Esophagus (tissue), 2 donors: ENCODE measurements at regions not wholly inside any gene's neighbourhood (a gene's known extent, or its start where the extent isn't known, plus 50 kb on each side); places are given as distances from the start of the nearest gene placed in this dataset.
"Not testable (repeated sequence)": the region's sequence is repeated elsewhere in the genome, so short reads cannot be mapped to it uniquely, and the experiment has no call there.

ENCODE experiments used
- H3K27ac ChIP-seq, 2 donors: one replicate each; pipeline ENCODE4 v1.5.1; 2013; ENCODE audit warnings: low read depth in 2 of 2, mild to moderate bottlenecking in 2 of 2, inconsistent platforms in 1 of 2, low read length in 1 of 2, moderate library complexity in 1 of 2
- H3K27me3 ChIP-seq, 2 donors: one replicate each; pipeline ENCODE4 v1.6.1; 2013; ENCODE audit warnings: low read length in 2 of 2, control low read depth in 1 of 2, mild to moderate bottlenecking in 1 of 2; ENCODE audit not compliant: insufficient read depth in 2 of 2, control insufficient read depth in 1 of 2
- H3K36me3 ChIP-seq, 2 donors: one replicate each; pipeline ENCODE4 v1.6.1; 2013; ENCODE audit warnings: low read length in 1 of 2; ENCODE audit not compliant: control insufficient read depth in 2 of 2, insufficient read depth in 2 of 2
- H3K4me1 ChIP-seq, 2 donors: one replicate each; pipeline ENCODE4 v1.6.1; 2013; ENCODE audit warnings: low read length in 1 of 2; ENCODE audit not compliant: control insufficient read depth in 2 of 2, insufficient read depth in 2 of 2
- H3K4me3 ChIP-seq, 2 donors: one replicate each; pipeline ENCODE4 v1.5.1; 2013; ENCODE audit warnings: low read length in 2 of 2, mild to moderate bottlenecking in 2 of 2, low read depth in 1 of 2, moderate library complexity in 1 of 2
- H3K9me3 ChIP-seq, 2 donors: one replicate each; pipeline ENCODE4 v1.6.1; 2013; ENCODE audit warnings: mild to moderate bottlenecking in 2 of 2, low read depth in 1 of 2, low read length in 1 of 2, moderate library complexity in 1 of 2; ENCODE audit not compliant: control insufficient read depth in 2 of 2, insufficient read depth in 1 of 2
- WGBS, 2 donors: extraction: QIAGEN DNeasy Blood & Tissue Kit; methylation state at CpG; one replicate each; pipeline ENCODE4 v1.1.7; 2013; 5-methylcytosine and 5-hydroxymethylcytosine counted together
- donor health status: healthy with polysubstance abuse.
- donor health status: Bipolar disorder and iron deficiency.

DNA sequence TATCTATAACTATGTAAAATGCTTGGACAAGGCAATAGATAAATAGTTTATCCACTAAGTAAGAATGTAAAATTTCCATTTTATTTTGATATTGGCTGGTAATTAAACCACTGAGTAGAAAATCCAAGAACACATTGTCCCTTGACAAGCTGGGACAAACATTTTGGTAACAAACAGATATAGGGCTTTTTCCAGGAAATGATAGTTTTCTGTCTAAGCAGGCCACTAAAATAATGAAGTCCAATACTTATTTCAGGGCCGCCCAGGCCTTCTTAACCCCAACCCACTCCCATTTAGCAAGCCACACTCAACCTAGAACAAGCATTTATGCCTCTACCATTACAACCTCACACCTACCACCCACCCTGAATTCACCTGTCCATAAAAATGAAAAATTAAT, 368.6 kb downstream of the PRELID2 start:
- H3K36me3 ChIP-seq, result no peaks in the 10 kb centered on the region
- H3K27me3 ChIP-seq, result no peaks in the 10 kb centered on the region
- no peaks in the 10 kb centered on the region for H3K9me3 ChIP-seq
- no peak overlapping the region for H3K4me3 ChIP-seq
- 88 to 95% methylated on average over 1 of the region's 1 CpG for WGBS, 2 donors
- H3K4me1 ChIP-seq, result no peaks in the 10 kb centered on the region
- no peak overlapping the region for H3K27ac ChIP-seq

DNA sequence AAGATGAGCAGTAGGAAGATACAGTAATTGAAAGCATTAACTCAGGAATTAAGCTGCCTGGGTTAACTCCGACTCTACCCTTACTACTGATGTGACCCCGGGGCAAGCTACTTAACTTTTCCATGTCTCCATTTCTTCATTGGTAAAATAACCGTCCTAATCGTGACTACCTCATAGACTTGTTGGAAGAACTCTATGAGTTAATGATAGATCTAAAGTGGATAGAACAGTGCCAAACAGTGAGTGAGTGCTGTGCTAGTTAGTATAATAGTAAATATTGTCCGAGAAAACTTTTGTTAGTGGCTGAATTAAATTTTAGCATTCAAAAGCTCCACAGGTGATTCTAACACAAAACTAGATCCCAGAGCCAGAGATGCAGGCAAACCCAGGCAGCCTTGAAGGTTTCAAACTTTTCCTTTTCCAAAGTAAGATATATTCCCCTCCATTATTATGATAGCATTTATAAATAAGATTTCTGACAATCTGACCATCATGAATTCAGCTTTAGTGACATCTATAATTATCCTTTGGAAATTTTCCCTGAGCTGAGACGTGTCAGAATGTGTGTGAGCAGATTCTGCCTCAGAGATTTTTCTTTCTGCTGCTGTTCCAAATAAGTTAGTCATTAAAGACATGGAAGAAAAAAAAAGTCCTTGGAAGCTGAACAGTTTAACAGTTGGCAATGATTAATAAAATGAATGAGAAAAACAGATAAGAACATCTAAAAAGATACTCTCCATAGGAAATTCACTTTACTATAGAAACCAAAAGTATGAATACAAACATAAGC, 369.5 kb downstream of the PRELID2 start:
- H3K4me1 ChIP-seq, result no peaks in the 10 kb centered on the region
- H3K9me3 ChIP-seq, result no peaks in the 10 kb centered on the region
- 60 to 61% methylated on average over 6 of the region's 6 CpGs for WGBS, 2 donors
- no peak overlapping the region for H3K4me3 ChIP-seq
- no peaks in the 10 kb centered on the region for H3K36me3 ChIP-seq
- H3K27me3 ChIP-seq, result no peaks in the 10 kb centered on the region
- no peak overlapping the region for H3K27ac ChIP-seq

DNA sequence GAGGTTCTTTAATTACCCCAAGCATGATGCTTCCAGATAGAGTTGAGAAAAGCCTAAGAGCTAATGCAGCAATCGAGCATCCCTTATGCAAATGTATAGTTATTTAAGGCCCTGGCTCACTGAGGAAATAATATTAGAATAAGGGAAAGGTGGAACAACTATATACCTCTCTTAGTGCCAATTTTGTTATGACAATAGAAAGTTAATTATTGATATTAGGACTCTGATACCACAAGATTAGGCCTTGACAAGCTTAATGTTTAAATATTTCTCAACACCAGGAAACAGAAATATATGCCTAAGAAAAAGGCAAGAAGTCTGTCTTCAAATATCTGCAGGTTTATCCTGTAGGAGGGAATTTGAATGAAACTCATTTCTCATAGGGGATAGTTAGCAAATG, 371.0 kb downstream of the PRELID2 start:
- H3K36me3 ChIP-seq, result no peaks in the 10 kb centered on the region
- no peak overlapping the region for H3K27ac ChIP-seq
- no peaks in the 10 kb centered on the region for H3K27me3 ChIP-seq
- H3K4me1 ChIP-seq, result no peaks in the 10 kb centered on the region
- H3K9me3 ChIP-seq, result no peaks in the 10 kb centered on the region
- 63 to 86% methylated on average over 1 of the region's 1 CpG for WGBS, 2 donors
- no peak overlapping the region for H3K4me3 ChIP-seq

DNA sequence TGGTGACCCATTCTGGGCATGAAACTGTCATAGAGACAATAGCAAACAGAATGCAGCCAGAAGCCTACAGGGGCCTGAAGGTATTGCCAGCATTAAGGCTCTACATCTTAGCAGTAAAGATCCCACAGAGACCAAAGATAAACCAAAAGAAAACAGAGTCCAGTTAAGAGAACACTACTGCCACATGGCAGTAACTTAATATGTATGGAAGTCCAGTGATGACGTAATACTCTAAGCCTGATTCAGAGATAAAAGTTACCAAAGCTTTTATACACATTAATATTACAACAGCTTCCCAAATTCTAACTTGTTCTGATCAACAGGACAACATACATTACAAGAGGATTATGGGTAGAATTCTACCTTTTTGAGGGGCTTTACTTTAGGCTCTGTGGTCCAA, 371.5 kb downstream of the PRELID2 start:
- no peaks in the 10 kb centered on the region for H3K4me1 ChIP-seq
- H3K4me3 ChIP-seq, result no peak overlapping the region
- H3K27me3 ChIP-seq, result no peaks in the 10 kb centered on the region
- no peak overlapping the region for H3K27ac ChIP-seq
- no peaks in the 10 kb centered on the region for H3K36me3 ChIP-seq
- WGBS, 2 donors, result 76 to 88% methylated on average over 1 of the region's 1 CpG
- H3K9me3 ChIP-seq, result no peaks in the 10 kb centered on the region

DNA sequence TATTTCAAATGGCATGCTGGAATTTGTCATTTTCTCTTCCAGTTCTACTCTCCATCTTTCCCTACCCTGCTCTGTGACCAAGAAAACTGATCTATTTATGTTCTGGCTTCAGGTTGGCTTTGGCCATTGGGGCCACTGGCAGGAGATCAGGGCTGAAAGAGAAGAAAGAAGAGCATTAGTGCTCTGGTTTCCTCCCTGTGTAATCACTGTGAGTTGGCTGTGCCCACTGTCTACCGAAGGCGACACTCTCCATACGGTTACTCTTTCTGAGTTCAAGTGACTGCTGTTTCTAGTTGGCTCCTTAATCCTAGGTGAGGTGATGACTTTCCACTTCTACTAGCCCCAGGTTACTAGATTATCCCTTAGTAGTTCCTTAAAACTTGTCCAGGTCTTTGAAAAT, 372.6 kb downstream of the PRELID2 start:
- no peak overlapping the region for H3K4me3 ChIP-seq
- H3K9me3 ChIP-seq, result no peaks in the 10 kb centered on the region
- WGBS, 2 donors, result 94 to 97% methylated on average over 3 of the region's 3 CpGs
- no peaks in the 10 kb centered on the region for H3K36me3 ChIP-seq
- no peak overlapping the region for H3K27ac ChIP-seq
- H3K27me3 ChIP-seq, result no peaks in the 10 kb centered on the region
- H3K4me1 ChIP-seq, result no peaks in the 10 kb centered on the region

DNA sequence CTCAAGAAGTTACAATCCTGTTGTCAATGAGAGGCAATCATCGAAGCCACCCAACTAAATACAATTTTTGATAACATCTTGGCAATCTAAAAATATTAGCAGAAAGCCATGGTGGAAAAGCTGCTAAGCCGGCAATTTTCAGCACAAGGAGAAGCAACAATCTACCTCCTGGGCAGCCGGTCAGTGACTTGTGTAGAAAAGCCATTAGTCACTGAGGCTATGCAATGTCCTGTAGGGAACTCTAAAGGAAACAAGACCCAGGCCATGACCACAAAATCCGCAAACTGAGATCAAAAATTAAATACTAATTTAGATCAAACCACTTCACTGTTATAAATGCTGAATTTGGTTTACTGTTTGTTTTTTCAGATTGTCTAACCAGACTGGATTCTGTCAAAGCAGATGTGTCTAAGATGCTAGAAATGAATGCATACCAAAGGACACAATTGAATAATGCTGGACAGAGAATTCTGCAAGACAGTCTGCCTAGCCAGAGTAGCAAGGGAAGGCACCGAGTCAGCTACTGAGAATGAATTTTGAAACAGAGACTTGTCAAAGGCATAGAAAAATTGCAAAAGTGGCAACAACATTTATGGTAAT, 384.8 kb downstream of the PRELID2 start:
- Histone ChIP-seq H3K9me3 (no peaks in the 10 kb centered on the region), H3K4me1 (no peaks in the 10 kb centered on the region), H3K4me3 (no peak overlapping the region), H3K27me3 (no peaks in the 10 kb centered on the region), H3K36me3 (no peaks in the 10 kb centered on the region), H3K27ac (no peak overlapping the region)
- WGBS, 2 donors, result 82 to 86% methylated on average over 5 of the region's 5 CpGs

DNA sequence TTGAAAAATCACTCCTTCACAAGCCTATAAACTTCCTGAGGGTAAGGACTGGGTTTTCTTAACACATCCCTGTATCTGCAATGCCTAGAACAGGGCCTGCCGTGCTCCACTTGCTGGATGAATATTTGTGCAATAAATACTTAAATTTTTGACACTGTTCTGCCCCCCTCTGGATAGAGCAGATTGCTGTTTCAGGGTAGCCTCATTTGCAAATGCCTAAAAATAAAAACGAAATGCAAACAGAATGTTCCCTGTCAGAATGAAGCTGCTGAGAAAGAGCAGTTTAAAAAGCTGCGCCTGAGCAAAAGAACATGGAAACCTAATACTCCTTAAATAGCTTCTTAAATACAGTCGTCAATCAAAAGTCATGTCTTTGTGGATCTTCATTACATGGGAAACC, 385.3 kb downstream of the PRELID2 start:
- H3K27ac ChIP-seq, result no peak overlapping the region
- no peak overlapping the region for H3K4me3 ChIP-seq
- 70 to 83% methylated on average over 4 of the region's 4 CpGs for WGBS, 2 donors
- H3K4me1 ChIP-seq, result no peaks in the 10 kb centered on the region
- no peaks in the 10 kb centered on the region for H3K27me3 ChIP-seq
- H3K36me3 ChIP-seq, result no peaks in the 10 kb centered on the region
- H3K9me3 ChIP-seq, result no peaks in the 10 kb centered on the region

DNA sequence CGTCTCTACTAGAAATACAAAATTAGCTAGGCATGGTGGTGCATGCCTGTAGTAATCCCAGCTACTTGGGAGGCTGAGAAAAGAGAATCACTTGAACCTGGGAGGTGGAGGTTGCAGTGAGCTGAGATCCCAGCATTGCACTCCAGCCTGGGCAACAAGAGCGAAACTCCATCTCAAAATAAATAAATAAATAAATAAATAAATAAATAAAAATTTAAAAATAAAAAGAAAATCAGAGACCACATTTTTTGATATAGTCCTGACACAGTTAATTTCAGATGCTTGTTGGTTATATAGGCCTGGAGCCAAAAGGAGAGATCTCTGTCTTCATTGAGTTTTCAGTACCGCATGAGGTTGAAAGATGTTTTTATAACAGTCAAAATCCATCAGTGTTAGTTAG, 388.3 kb downstream of the PRELID2 start:
- not testable (repeated sequence) for H3K36me3 ChIP-seq, H3K27ac ChIP-seq, H3K9me3 ChIP-seq, H3K27me3 ChIP-seq, H3K4me3 ChIP-seq, H3K4me1 ChIP-seq
- WGBS, 2 donors, result 79 to 91% methylated on average over 3 of the region's 3 CpGs

DNA sequence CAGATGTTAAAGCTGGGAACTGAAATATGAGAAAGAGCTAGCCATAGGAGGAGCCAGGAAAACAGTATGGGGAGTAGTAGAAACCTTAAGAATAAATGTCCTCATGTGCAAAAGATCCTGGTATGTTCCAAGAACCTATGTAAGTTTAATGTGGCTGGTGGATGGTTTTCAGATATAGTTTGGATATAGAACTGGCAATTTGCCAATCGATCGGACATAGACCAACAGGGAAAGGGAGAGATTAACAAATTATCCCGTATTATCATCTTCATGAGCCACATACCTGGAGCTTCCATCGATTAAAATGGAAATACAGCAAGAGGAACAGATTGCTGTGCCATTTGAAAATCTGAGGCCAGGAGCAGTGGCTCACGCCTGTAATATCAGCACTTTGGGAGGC, 388.7 kb downstream of the PRELID2 start:
- H3K4me1 ChIP-seq, result no peaks in the 10 kb centered on the region
- 90 to 91% methylated on average over 5 of the region's 5 CpGs for WGBS, 2 donors
- H3K27me3 ChIP-seq, result no peaks in the 10 kb centered on the region
- no peak overlapping the region for H3K27ac ChIP-seq
- no peaks in the 10 kb centered on the region for H3K36me3 ChIP-seq
- no peak overlapping the region for H3K4me3 ChIP-seq
- H3K9me3 ChIP-seq, result no peaks in the 10 kb centered on the region

DNA sequence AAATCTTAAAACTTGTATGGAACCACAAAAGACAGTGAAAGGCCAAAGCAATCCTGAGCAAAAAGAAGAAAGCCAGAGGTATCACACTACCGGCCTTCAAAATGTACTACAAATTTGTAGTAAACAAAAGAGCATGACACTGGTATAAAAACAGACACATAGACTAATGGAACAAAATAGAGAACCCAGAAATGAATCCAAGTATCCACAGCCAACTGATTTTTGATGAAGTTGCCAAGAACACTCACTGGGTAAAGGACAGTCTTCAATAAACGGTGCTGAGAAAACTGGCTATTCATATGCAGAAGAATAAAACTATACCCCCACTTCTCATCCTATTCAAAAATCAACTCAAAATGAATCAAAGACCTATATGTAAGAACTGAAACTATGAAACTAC, 390.1 kb downstream of the PRELID2 start:
- WGBS, 2 donors, result 70 to 77% methylated on average over 2 of the region's 2 CpGs

More for the DNA sequence above, 390.1 kb downstream of the PRELID2 start:
- Histone ChIP-seq H3K27me3 (no peaks in the 10 kb centered on the region), H3K4me1 (no peaks in the 10 kb centered on the region), H3K4me3 (no peak overlapping the region), H3K27ac (no peak overlapping the region), H3K9me3 (no peaks in the 10 kb centered on the region), H3K36me3 (no peaks in the 10 kb centered on the region)
